ENCODE measurements at regions not wholly inside any gene's neighbourhood (a gene's known extent, or its start where the extent isn't known, plus 50 kb on each side); places are given as distances from the start of the nearest gene placed in this dataset.

DNA sequence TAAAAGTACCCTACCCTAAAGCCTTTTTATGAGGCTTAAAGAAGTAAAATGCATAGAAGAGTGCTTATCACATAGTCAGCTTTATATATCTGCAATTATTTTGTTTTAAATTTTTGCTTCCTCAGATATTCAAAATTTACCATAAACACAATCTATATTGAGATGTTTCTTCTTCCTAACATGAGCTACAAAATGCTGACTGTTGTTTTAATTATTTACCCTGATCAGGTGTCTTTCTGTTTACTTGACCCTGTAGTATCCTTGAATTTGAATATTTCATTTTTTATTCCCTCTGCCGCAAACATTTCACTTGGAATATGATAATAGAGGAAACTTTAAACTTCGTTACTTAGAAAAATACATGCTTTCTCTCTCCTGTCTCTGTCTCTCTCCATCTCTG lies 147.9 kb downstream of the TMX3 start:
- TF ChIP-seq, protein P1, sequence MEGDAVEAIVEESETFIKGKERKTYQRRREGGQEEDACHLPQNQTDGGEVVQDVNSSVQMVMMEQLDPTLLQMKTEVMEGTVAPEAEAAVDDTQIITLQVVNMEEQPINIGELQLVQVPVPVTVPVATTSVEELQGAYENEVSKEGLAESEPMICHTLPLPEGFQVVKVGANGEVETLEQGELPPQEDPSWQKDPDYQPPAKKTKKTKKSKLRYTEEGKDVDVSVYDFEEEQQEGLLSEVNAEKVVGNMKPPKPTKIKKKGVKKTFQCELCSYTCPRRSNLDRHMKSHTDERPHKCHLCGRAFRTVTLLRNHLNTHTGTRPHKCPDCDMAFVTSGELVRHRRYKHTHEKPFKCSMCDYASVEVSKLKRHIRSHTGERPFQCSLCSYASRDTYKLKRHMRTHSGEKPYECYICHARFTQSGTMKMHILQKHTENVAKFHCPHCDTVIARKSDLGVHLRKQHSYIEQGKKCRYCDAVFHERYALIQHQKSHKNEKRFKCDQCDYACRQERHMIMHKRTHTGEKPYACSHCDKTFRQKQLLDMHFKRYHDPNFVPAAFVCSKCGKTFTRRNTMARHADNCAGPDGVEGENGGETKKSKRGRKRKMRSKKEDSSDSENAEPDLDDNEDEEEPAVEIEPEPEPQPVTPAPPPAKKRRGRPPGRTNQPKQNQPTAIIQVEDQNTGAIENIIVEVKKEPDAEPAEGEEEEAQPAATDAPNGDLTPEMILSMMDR (IDR thresholded peaks at IDR 0.05): no peak
- TF ChIP-seq POLR2AphosphoS5 (IDR thresholded peaks at IDR 0.05; ENCODE audit: low read depth, low read length): no peak
- TF ChIP-seq, protein P2, sequence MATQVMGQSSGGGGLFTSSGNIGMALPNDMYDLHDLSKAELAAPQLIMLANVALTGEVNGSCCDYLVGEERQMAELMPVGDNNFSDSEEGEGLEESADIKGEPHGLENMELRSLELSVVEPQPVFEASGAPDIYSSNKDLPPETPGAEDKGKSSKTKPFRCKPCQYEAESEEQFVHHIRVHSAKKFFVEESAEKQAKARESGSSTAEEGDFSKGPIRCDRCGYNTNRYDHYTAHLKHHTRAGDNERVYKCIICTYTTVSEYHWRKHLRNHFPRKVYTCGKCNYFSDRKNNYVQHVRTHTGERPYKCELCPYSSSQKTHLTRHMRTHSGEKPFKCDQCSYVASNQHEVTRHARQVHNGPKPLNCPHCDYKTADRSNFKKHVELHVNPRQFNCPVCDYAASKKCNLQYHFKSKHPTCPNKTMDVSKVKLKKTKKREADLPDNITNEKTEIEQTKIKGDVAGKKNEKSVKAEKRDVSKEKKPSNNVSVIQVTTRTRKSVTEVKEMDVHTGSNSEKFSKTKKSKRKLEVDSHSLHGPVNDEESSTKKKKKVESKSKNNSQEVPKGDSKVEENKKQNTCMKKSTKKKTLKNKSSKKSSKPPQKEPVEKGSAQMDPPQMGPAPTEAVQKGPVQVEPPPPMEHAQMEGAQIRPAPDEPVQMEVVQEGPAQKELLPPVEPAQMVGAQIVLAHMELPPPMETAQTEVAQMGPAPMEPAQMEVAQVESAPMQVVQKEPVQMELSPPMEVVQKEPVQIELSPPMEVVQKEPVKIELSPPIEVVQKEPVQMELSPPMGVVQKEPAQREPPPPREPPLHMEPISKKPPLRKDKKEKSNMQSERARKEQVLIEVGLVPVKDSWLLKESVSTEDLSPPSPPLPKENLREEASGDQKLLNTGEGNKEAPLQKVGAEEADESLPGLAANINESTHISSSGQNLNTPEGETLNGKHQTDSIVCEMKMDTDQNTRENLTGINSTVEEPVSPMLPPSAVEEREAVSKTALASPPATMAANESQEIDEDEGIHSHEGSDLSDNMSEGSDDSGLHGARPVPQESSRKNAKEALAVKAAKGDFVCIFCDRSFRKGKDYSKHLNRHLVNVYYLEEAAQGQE (IDR thresholded peaks at IDR 0.05; ENCODE audit: insufficient read depth in 1 of 2, low read depth in 2 of 2, low read length in 1 of 2): no peak
